Amniotic stem cell (primary cell): ENCODE measurements at regions not wholly inside any gene's neighbourhood (a gene's known extent, or its start where the extent isn't known, plus 50 kb on each side); places are given as distances from the start of the nearest gene placed in this dataset.

Source experiments
- DNase-seq: peaks from one replicate; lab custom pipeline; 2025; lab: John Stamatoyannopoulos, UW

GRCh38 chr2:172153156-172153555 lies 50.5 kb upstream of the DLX2 start:
- DNase-seq: no peak

- no peak for DNase-seq
Measured at GRCh38 chr2:172153757-172154156, 51.1 kb upstream of the DLX2 start.

GRCh38 chr2:172155752-172156151 lies 53.1 kb upstream of the DLX2 start:
- no peak for DNase-seq

GRCh38 chr2:172160839-172161238 lies 58.1 kb upstream of the DLX2 start:
- DNase-seq: no peak

GRCh38 chr2:172162225-172162733 lies 59.6 kb upstream of the DLX2 start:
- no peak for DNase-seq

- no peak for DNase-seq
Measured at GRCh38 chr2:172162739-172163336, 60.1 kb upstream of the DLX2 start.

GRCh38 chr2:172168917-172169346 lies 66.2 kb upstream of the DLX2 start:
- DNase-seq: no peak

GRCh38 chr2:172169611-172170010 lies 66.9 kb upstream of the DLX2 start:
- no peak for DNase-seq

- DNase-seq: peak; percentile 48
Measured at GRCh38 chr2:172172513-172173173, 69.9 kb upstream of the DLX2 start.

- DNase-seq: no peak
Measured at GRCh38 chr2:172173174-172173706, 70.5 kb upstream of the DLX2 start.

GRCh38 chr2:172177581-172177980 lies 74.9 kb upstream of the DLX2 start:
- DNase-seq: no peak

GRCh38 chr2:172177996-172178395 lies 75.3 kb upstream of the DLX2 start:
- DNase-seq: no peak

GRCh38 chr2:172179045-172179701 lies 76.5 kb upstream of the DLX2 start:
- no peak for DNase-seq

- no peak for DNase-seq
Measured at GRCh38 chr2:172181840-172182239, 79.1 kb upstream of the DLX2 start.

GRCh38 chr2:172182624-172183023 lies 79.9 kb upstream of the DLX2 start:
- no peak for DNase-seq

- DNase-seq: no peak
Measured at GRCh38 chr2:172193331-172194089, 90.8 kb upstream of the DLX2 start.

- DNase-seq: no peak
Measured at GRCh38 chr2:172195836-172196376, 93.2 kb upstream of the DLX2 start.

- no peak for DNase-seq
Measured at GRCh38 chr2:172196768-172197431, 94.2 kb upstream of the DLX2 start.

GRCh38 chr2:172198361-172198760 lies 95.7 kb upstream of the DLX2 start:
- no peak for DNase-seq

- DNase-seq: no peak
Measured at GRCh38 chr2:172198908-172199307, 96.2 kb upstream of the DLX2 start.

GRCh38 chr2:172200495-172201085 lies 97.9 kb upstream of the DLX2 start:
- no peak for DNase-seq
